ENCODE measurements at regions not wholly inside any gene's neighbourhood (a gene's known extent, or its start where the extent isn't known, plus 50 kb on each side); places are given as distances from the start of the nearest gene placed in this dataset.
"Not testable (repeated sequence)": the region's sequence is repeated elsewhere in the genome, so short reads cannot be mapped to it uniquely, and the experiment has no call there.

DNA sequence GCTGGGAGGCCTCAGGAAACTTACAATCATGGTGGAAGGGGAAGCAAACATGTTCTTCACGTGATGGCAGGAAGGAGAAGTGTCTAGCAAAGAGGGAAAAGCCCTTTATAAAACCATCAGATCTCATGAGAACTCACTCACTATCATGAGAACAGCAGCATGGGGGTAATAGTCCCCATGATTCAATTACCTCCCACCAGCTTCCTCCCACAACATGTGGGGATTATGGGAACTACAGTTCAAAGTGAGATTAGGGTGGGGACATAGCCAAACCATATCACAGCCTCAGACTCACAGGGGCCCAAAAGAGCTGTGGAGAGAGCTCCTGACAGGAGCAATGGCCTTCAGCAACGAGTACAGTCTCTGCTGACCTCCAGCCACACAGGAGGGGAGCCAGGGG, 151.4 kb downstream of the GXYLT1 start:
- no peak for DNase-seq
- no peaks in the 10 kb centered on the region for H3K4me1 ChIP-seq
- TF ChIP-seq POLR2AphosphoS5 (IDR thresholded peaks at IDR 0.05) = no peak
- TF ChIP-seq, protein P1, sequence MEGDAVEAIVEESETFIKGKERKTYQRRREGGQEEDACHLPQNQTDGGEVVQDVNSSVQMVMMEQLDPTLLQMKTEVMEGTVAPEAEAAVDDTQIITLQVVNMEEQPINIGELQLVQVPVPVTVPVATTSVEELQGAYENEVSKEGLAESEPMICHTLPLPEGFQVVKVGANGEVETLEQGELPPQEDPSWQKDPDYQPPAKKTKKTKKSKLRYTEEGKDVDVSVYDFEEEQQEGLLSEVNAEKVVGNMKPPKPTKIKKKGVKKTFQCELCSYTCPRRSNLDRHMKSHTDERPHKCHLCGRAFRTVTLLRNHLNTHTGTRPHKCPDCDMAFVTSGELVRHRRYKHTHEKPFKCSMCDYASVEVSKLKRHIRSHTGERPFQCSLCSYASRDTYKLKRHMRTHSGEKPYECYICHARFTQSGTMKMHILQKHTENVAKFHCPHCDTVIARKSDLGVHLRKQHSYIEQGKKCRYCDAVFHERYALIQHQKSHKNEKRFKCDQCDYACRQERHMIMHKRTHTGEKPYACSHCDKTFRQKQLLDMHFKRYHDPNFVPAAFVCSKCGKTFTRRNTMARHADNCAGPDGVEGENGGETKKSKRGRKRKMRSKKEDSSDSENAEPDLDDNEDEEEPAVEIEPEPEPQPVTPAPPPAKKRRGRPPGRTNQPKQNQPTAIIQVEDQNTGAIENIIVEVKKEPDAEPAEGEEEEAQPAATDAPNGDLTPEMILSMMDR (IDR thresholded peaks at IDR 0.05) = no peak
- no peak for TF ChIP-seq EP300 (IDR thresholded peaks at IDR 0.05)
- TF ChIP-seq POLR2A (IDR thresholded peaks at IDR 0.05) = no peak
- no peaks in the 10 kb centered on the region for H3K36me3 ChIP-seq
- no peaks in the 10 kb centered on the region for H3K27me3 ChIP-seq
- no peak overlapping the region for H3K27ac ChIP-seq
- WGBS, 2 donors = 60 to 74% methylated on average over 2 of the region's 2 CpGs
- no peak overlapping the region for H3K4me3 ChIP-seq
- ATAC-seq (ENCODE audit: low FRiP score in 2 of 2) = no peak
- H3K9me3 ChIP-seq = peaks cover 0 to 8% (median 2%) of the 10 kb centered on the region in 4 donors

DNA sequence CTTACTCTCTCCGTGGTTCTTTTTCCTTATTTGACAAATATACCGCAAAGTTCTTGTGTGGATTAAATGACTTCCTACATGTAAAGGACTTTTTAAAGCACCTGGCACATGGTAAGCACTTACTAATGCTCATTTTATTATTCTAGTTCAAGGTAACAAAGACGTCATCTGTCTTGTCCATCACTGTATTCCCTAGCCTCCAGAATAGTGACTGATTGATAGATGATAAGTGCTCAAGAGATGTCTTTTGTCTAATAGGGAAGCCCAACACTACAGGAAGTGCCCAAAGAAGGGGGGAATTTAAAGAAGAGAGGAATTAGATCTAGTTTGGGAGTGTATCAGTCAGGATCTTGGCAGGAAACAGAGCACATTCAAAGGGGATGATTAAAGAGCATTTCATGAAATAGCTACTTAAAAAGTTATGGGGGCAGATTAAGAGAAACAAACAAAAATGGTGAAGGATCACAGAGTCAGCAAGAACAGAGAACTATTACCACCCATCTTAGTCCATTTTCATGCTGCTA, 151.9 kb downstream of the GXYLT1 start:
- Histone ChIP-seq H3K4me3 (no peak overlapping the region), H3K27ac (no peak overlapping the region), H3K4me1 (no peaks in the 10 kb centered on the region), H3K27me3 (no peaks in the 10 kb centered on the region), H3K36me3 (no peaks in the 10 kb centered on the region), H3K9me3 (peaks cover 0 to 12% (median 2%) of the 10 kb centered on the region in 4 donors)
- 77 to 90% methylated on average over 3 of the region's 3 CpGs for WGBS, 2 donors
- no peak for ATAC-seq (ENCODE audit: low FRiP score in 2 of 2)
- DNase-seq = no peak
- TF ChIP-seq POLR2AphosphoS5 (IDR thresholded peaks at IDR 0.05) = no peak
- no peak for TF ChIP-seq EP300 (IDR thresholded peaks at IDR 0.05)
- TF ChIP-seq, protein P1 (IDR thresholded peaks at IDR 0.05) = no peak
- TF ChIP-seq POLR2A (IDR thresholded peaks at IDR 0.05) = no peak

DNA sequence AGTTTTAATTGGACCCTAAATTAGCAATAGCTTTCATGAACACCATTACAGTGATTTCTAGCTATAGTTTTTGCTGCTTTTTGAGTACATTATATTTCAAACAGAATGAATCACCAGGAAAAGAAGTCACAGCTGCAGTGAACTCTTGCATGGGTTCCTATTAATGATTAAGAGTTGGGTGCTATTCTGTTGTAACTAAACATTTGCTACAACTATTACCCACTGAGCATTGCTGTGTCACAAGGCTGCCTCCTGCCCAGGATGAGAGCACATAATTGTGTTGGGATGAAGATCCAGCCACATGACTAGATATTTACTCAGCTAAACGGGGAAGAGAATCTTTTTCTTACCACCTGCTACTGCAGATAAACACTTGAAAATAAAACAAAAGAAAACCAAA, 152.7 kb downstream of the GXYLT1 start:
- no peaks in the 10 kb centered on the region for H3K27me3 ChIP-seq
- no peaks in the 10 kb centered on the region for H3K36me3 ChIP-seq
- TF ChIP-seq POLR2A (IDR thresholded peaks at IDR 0.05) (no peak), POLR2AphosphoS5 (IDR thresholded peaks at IDR 0.05) (no peak), EP300 (IDR thresholded peaks at IDR 0.05) (no peak)
- TF ChIP-seq, protein P1 (IDR thresholded peaks at IDR 0.05) = no peak
- WGBS, 2 donors = 44 to 47% methylated on average over 1 of the region's 1 CpG
- no peaks in the 10 kb centered on the region for H3K4me1 ChIP-seq
- no peak for DNase-seq
- H3K27ac ChIP-seq = no peak overlapping the region
- no peak overlapping the region for H3K4me3 ChIP-seq
- peaks cover 0 to 12% (median 2%) of the 10 kb centered on the region in 4 donors for H3K9me3 ChIP-seq
- ATAC-seq (ENCODE audit: low FRiP score in 2 of 2) = no peak

DNA sequence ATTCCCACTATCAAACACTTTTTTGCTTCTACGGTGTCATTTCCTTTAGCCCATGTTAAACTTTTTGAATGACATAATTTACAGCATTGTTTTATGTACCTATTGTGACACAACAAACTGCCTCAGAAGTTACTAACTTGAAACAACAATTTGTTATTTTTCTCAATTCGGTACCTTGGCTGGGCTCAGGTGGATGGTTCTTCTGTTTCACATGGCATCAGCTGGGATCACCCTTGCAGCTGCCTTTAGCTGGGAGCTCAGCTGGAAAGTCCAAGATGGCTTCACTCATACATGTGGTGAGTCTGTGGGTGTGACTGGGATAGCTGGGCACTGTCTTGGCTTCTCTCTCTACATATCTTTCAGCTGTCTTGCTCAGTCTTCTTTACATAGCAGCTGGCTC, 156.0 kb downstream of the GXYLT1 start:
- Histone ChIP-seq H3K36me3 (no peaks in the 10 kb centered on the region), H3K9me3 (peaks cover 0 to 12% (median 2%) of the 10 kb centered on the region in 4 donors), H3K27ac (no peak overlapping the region), H3K4me3 (no peak overlapping the region), H3K4me1 (no peaks in the 10 kb centered on the region), H3K27me3 (no peaks in the 10 kb centered on the region)
- WGBS, 2 donors = 95 to 97% methylated on average over 2 of the region's 2 CpGs
- no peak for ATAC-seq (ENCODE audit: low FRiP score in 2 of 2)
- TF ChIP-seq POLR2A (IDR thresholded peaks at IDR 0.05) (no peak), EP300 (IDR thresholded peaks at IDR 0.05) (no peak), POLR2AphosphoS5 (IDR thresholded peaks at IDR 0.05) (no peak)
- TF ChIP-seq, protein P1 (IDR thresholded peaks at IDR 0.05) = no peak
- DNase-seq = no peak

- not testable (repeated sequence) for H3K36me3 ChIP-seq; H3K4me3 ChIP-seq; ATAC-seq (ENCODE audit: low FRiP score in 2 of 2); H3K4me1 ChIP-seq; H3K27me3 ChIP-seq; H3K27ac ChIP-seq; DNase-seq
- 86 to 92% methylated on average over 2 of the region's 2 CpGs for WGBS, 2 donors
- peaks cover 0 to 12% (median 2%) of the 10 kb centered on the region in 4 donors for H3K9me3 ChIP-seq
Observed at GRCh38 chr12:41986513-41986912, 158.2 kb downstream of the GXYLT1 start.
